ENCODE measurements at regions not wholly inside any gene's neighbourhood (a gene's known extent, or its start where the extent isn't known, plus 50 kb on each side); places are given as distances from the start of the nearest gene placed in this dataset.

GRCh38 chr6:142682985-142683384 lies 262.0 kb downstream of the HIVEP2 start:
- no peak for DNase-seq (ENCODE audit: low read depth)
- no peak overlapping the region for H3K4me3 ChIP-seq (ENCODE audit: control insufficient read depth, low read depth, low read length)
- TF ChIP-seq CTCF (IDR thresholded peaks at IDR 0.05; ENCODE audit: control insufficient read depth, insufficient read depth, low read depth, low read length, missing control alignments): no peak

GRCh38 chr6:142683714-142684141 lies 261.2 kb downstream of the HIVEP2 start:
- DNase-seq (ENCODE audit: low read depth): no peak
- TF ChIP-seq CTCF (IDR thresholded peaks at IDR 0.05; ENCODE audit: control insufficient read depth, insufficient read depth, low read depth, low read length, missing control alignments): no peak
- no peak overlapping the region for H3K4me3 ChIP-seq (ENCODE audit: control insufficient read depth, low read depth, low read length)

- DNase-seq (ENCODE audit: low read depth): no peak
- TF ChIP-seq CTCF (IDR thresholded peaks at IDR 0.05; ENCODE audit: control insufficient read depth, insufficient read depth, low read depth, low read length, missing control alignments): no peak
- H3K4me3 ChIP-seq (ENCODE audit: control insufficient read depth, low read depth, low read length): no peak overlapping the region
These were observed 260.6 kb downstream of the HIVEP2 start for GRCh38 chr6:142684371-142684770.

- no peak for DNase-seq (ENCODE audit: low read depth)
- no peak overlapping the region for H3K4me3 ChIP-seq (ENCODE audit: control insufficient read depth, low read depth, low read length)
- TF ChIP-seq CTCF (IDR thresholded peaks at IDR 0.05; ENCODE audit: control insufficient read depth, insufficient read depth, low read depth, low read length, missing control alignments): no peak
These were observed 259.0 kb downstream of the HIVEP2 start for GRCh38 chr6:142685852-142686506.

- no peak for DNase-seq (ENCODE audit: low read depth)
- no peak for TF ChIP-seq CTCF (IDR thresholded peaks at IDR 0.05; ENCODE audit: control insufficient read depth, insufficient read depth, low read depth, low read length, missing control alignments)
- H3K4me3 ChIP-seq (ENCODE audit: control insufficient read depth, low read depth, low read length): no peak overlapping the region
These were observed 258.5 kb downstream of the HIVEP2 start for GRCh38 chr6:142686507-142686887.

GRCh38 chr6:142692942-142693341 lies 252.0 kb downstream of the HIVEP2 start:
- H3K4me3 ChIP-seq (ENCODE audit: control insufficient read depth, low read depth, low read length): peak overlapping the region; percentile 27
- DNase-seq (ENCODE audit: low read depth): peak; percentile 80
- peak; percentile 92 for TF ChIP-seq CTCF (IDR thresholded peaks at IDR 0.05; ENCODE audit: control insufficient read depth, insufficient read depth, low read depth, low read length, missing control alignments)

All from AG09309 (cell line).